ENCODE measurements at regions not wholly inside any gene's neighbourhood (a gene's known extent, or its start where the extent isn't known, plus 50 kb on each side); places are given as distances from the start of the nearest gene placed in this dataset.

- TF ChIP-seq EZH2phosphoT487 (IDR thresholded peaks at IDR 0.05; ENCODE audit: borderline replicate concordance, low read length) = no peak
- no peak for TF ChIP-seq CTCF (conservative IDR thresholded peaks at IDR 0.05; ENCODE audit: low read depth, low read length)
- no peak for TF ChIP-seq EZH2 (IDR thresholded peaks at IDR 0.05; ENCODE audit: low read length, unreplicated experiment)
These were observed 97.2 kb upstream of the KITLG start for GRCh38 chr12:88677464-88677863.
